ENCODE measurements at regions not wholly inside any gene's neighbourhood (a gene's known extent, or its start where the extent isn't known, plus 50 kb on each side); places are given as distances from the start of the nearest gene placed in this dataset.
"Not testable (repeated sequence)": the region's sequence is repeated elsewhere in the genome, so short reads cannot be mapped to it uniquely, and the experiment has no call there.

DNA sequence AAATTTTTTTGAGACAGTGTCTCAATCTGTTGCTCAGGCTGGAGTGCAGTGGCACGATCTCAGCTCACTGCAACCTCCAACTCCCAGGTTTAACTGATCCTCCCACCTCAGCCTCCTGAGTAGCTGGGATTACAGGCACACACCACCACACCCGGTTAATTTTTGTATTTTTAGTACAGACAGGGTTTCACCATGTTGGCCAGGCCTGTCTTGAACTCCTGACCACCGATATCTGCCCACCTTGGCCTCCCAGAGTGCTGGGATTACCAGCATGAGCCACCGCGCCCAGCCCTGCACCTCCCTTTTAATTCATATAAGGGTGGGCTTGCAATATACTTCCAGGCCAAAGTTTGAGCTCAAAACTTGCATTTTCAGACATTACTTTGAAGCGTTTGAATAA is 223.9 kb downstream of the CRLF2 start:
- TF ChIP-seq, protein P1, sequence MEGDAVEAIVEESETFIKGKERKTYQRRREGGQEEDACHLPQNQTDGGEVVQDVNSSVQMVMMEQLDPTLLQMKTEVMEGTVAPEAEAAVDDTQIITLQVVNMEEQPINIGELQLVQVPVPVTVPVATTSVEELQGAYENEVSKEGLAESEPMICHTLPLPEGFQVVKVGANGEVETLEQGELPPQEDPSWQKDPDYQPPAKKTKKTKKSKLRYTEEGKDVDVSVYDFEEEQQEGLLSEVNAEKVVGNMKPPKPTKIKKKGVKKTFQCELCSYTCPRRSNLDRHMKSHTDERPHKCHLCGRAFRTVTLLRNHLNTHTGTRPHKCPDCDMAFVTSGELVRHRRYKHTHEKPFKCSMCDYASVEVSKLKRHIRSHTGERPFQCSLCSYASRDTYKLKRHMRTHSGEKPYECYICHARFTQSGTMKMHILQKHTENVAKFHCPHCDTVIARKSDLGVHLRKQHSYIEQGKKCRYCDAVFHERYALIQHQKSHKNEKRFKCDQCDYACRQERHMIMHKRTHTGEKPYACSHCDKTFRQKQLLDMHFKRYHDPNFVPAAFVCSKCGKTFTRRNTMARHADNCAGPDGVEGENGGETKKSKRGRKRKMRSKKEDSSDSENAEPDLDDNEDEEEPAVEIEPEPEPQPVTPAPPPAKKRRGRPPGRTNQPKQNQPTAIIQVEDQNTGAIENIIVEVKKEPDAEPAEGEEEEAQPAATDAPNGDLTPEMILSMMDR (conservative IDR thresholded peaks at IDR 0.05 in 1 of 2, IDR thresholded peaks at IDR 0.05 in 1 of 2; ENCODE audit: extremely low read depth in 1 of 2, insufficient read depth in 1 of 2, low read depth in 1 of 2, low read length in 2 of 2): not testable (repeated sequence)
- not testable (repeated sequence) for TF ChIP-seq EZH2 (IDR thresholded peaks at IDR 0.05; ENCODE audit: borderline replicate concordance, low read length)

Data from mammary epithelial cell (primary cell).